Gastroesophageal sphincter (tissue), 3 donors: ENCODE measurements at regions not wholly inside any gene's neighbourhood (a gene's known extent, or its start where the extent isn't known, plus 50 kb on each side); places are given as distances from the start of the nearest gene placed in this dataset.

ENCODE experiments used
- EP300 ChIP-seq: sonication (generic); formaldehyde crosslinking; IDR thresholded peaks from one replicate; pipeline ENCODE4 v1.6.1; 2017; ENCODE audit warnings: antibody characterized with exemption, mild to moderate bottlenecking
- TF ChIP-seq, protein P1 (sequence below), 4 experiments: fragments of 200-600 bp in 2 of 4; fragments of 450-650 bp in 2 of 4; sonication (generic) in 1 of 4; IDR thresholded peaks; one replicate each; pipeline ENCODE4 v1.5.1; 2017 to 2019; ENCODE audit warnings: antibody characterized with exemption in 4 of 4, mild to moderate bottlenecking in 2 of 4, moderate library complexity in 2 of 4

DNA sequence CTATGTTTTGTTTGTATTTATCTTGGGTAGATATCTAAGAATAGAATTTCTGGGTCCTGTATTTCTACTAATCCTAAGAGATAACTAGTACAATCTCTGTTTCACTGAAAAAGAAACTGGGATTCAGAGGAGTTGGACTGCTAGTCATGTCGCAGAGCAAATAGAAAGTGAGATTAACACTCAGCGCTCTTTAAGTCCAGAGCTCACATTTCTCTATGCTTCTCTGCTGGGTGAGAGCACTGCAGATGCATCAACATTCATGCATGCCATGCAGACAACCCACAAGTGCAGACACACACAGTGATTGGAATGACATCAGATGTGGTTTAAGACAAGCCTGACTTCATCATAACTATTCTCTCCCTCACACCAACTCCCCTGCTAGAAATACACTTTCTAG lies 563.8 kb downstream of the TDRD15 start:
- no peak for TF ChIP-seq EP300
- TF ChIP-seq, protein P1, sequence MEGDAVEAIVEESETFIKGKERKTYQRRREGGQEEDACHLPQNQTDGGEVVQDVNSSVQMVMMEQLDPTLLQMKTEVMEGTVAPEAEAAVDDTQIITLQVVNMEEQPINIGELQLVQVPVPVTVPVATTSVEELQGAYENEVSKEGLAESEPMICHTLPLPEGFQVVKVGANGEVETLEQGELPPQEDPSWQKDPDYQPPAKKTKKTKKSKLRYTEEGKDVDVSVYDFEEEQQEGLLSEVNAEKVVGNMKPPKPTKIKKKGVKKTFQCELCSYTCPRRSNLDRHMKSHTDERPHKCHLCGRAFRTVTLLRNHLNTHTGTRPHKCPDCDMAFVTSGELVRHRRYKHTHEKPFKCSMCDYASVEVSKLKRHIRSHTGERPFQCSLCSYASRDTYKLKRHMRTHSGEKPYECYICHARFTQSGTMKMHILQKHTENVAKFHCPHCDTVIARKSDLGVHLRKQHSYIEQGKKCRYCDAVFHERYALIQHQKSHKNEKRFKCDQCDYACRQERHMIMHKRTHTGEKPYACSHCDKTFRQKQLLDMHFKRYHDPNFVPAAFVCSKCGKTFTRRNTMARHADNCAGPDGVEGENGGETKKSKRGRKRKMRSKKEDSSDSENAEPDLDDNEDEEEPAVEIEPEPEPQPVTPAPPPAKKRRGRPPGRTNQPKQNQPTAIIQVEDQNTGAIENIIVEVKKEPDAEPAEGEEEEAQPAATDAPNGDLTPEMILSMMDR (IDR thresholded peaks at IDR 0.05): no peak
